Upper lobe of left lung (tissue), 6 donors: ENCODE measurements at regions not wholly inside any gene's neighbourhood (a gene's known extent, or its start where the extent isn't known, plus 50 kb on each side); places are given as distances from the start of the nearest gene placed in this dataset.

Experiments
- ATAC-seq, 2 donors: fragments of 200-7000 bp; cut with Tn5 transposase; one replicate each; pipeline ENCODE4 v1.9.1; 2022; ENCODE audit warnings: mild to moderate bottlenecking in 2 of 2, moderate library complexity in 2 of 2; ENCODE audit not compliant: low FRiP score in 2 of 2
- DNase-seq, 2 donors: peaks; one replicate each; pipeline ENCODE4 v3.0.0-alpha.2; 2019 to 2020
- H3K27ac ChIP-seq, 4 donors: fragments of 200-600 bp; sonication (generic); one replicate each; pipeline ENCODE4 v1.5.1; 2016 to 2019
- H3K27me3 ChIP-seq, 4 donors: fragments of 200-600 bp; sonication (generic); one replicate each; pipeline ENCODE4 v1.5.1; 2017 to 2019
- H3K36me3 ChIP-seq, 4 donors: fragments of 200-600 bp; sonication (generic); one replicate each; pipeline ENCODE4 v1.5.1; 2016 to 2019
- H3K4me1 ChIP-seq, 4 donors: fragments of 200-600 bp; sonication (generic); one replicate each; pipeline ENCODE4 v1.5.1; 2018 to 2019
- H3K4me3 ChIP-seq, 4 donors: fragments of 200-600 bp; sonication (generic); one replicate each; pipeline ENCODE4 v1.5.1; 2017 to 2019; ENCODE audit warnings: mild to moderate bottlenecking in 2 of 4, moderate library complexity in 1 of 4
- H3K9me3 ChIP-seq, 4 donors: fragments of 200-600 bp; sonication (generic); one replicate each; pipeline ENCODE4 v1.5.1; 2018 to 2019
- CTCF ChIP-seq, 6 experiments: fragments of 450-650 bp in 4 of 6; fragments of 200-600 bp in 2 of 6; sonication (generic) in 2 of 6; IDR thresholded peaks; one replicate each; pipeline ENCODE4 v1.5.1; 2016 to 2019; ENCODE audit warnings: antibody characterized with exemption in 6 of 6
- EP300 ChIP-seq, 4 donors: sonication (generic); formaldehyde crosslinking; IDR thresholded peaks; one replicate each; pipeline ENCODE4 v1.5.1; 2017; ENCODE audit warnings: antibody characterized with exemption in 4 of 4, control low read depth in 2 of 4
- POLR2A ChIP-seq, 4 donors: fragments of 450-650 bp; IDR thresholded peaks; one replicate each; pipeline ENCODE4 v1.5.1; 2016 to 2017; ENCODE audit warnings: antibody characterized with exemption in 4 of 4, mild to moderate bottlenecking in 2 of 4
- POLR2AphosphoS5 ChIP-seq, 2 donors: sonication (generic); formaldehyde crosslinking; IDR thresholded peaks; one replicate each; pipeline ENCODE4 v1.5.1; 2017; ENCODE audit warnings: antibody characterized with exemption in 2 of 2
- WGBS, 2 donors: methylation state at CpG; one replicate each; pipeline ENCODE4 v1.1.5; 2017 to 2018; 5-methylcytosine and 5-hydroxymethylcytosine counted together
- donor health status: DM: no; HTN: no; CAD: no; lungs with moderate emphysema.
- donor health status: DM: no; HTN: yes; CAD: no; lungs with severe emphysema.

- no peak for DNase-seq
- TF ChIP-seq CTCF (IDR thresholded peaks at IDR 0.05) = no peak
- TF ChIP-seq POLR2A (IDR thresholded peaks at IDR 0.05) = no peak
- no peak for TF ChIP-seq EP300 (IDR thresholded peaks at IDR 0.05)
- TF ChIP-seq POLR2AphosphoS5 (IDR thresholded peaks at IDR 0.05) = no peak
- H3K27me3 ChIP-seq = no peaks in the 10 kb centered on the region
- no peak overlapping the region for H3K27ac ChIP-seq
- WGBS, 2 donors = 90 to 92% methylated on average over 2 of the region's 2 CpGs
- ATAC-seq = no peak
- no peaks in the 10 kb centered on the region for H3K4me1 ChIP-seq
- no peak overlapping the region for H3K4me3 ChIP-seq
- no peaks in the 10 kb centered on the region for H3K9me3 ChIP-seq
- no peaks in the 10 kb centered on the region for H3K36me3 ChIP-seq
These were observed 1273.8 kb upstream of the ADGRB3 start for GRCh38 chr6:67361264-67361663.

GRCh38 chr6:67358241-67358640 is 1276.8 kb upstream of the ADGRB3 start:
- no peaks in the 10 kb centered on the region for H3K27me3 ChIP-seq
- no peaks in the 10 kb centered on the region for H3K9me3 ChIP-seq
- 87 to 88% methylated on average over 3 of the region's 3 CpGs for WGBS, 2 donors
- H3K36me3 ChIP-seq = no peaks in the 10 kb centered on the region
- no peak for TF ChIP-seq EP300 (IDR thresholded peaks at IDR 0.05)
- no peak for TF ChIP-seq CTCF (IDR thresholded peaks at IDR 0.05)
- TF ChIP-seq POLR2A (IDR thresholded peaks at IDR 0.05) = no peak
- no peak for TF ChIP-seq POLR2AphosphoS5 (IDR thresholded peaks at IDR 0.05)
- no peak overlapping the region for H3K27ac ChIP-seq
- no peaks in the 10 kb centered on the region for H3K4me1 ChIP-seq
- ATAC-seq = no peak
- no peak overlapping the region for H3K4me3 ChIP-seq
- no peak for DNase-seq

- no peak for ATAC-seq
- H3K27ac ChIP-seq = no peak overlapping the region
- no peak for TF ChIP-seq POLR2AphosphoS5 (IDR thresholded peaks at IDR 0.05)
- no peak for TF ChIP-seq EP300 (IDR thresholded peaks at IDR 0.05)
- TF ChIP-seq CTCF (IDR thresholded peaks at IDR 0.05) = no peak
- TF ChIP-seq POLR2A (IDR thresholded peaks at IDR 0.05) = no peak
- no peak overlapping the region for H3K4me3 ChIP-seq
- no peaks in the 10 kb centered on the region for H3K4me1 ChIP-seq
- H3K36me3 ChIP-seq = no peaks in the 10 kb centered on the region
- 42 to 61% methylated on average over 3 of the region's 3 CpGs for WGBS, 2 donors
- no peaks in the 10 kb centered on the region for H3K9me3 ChIP-seq
- no peak for DNase-seq
- H3K27me3 ChIP-seq = no peaks in the 10 kb centered on the region
These were observed 1281.2 kb upstream of the ADGRB3 start for GRCh38 chr6:67353861-67354260.

GRCh38 chr6:67352717-67353116 is 1282.4 kb upstream of the ADGRB3 start:
- ATAC-seq = no peak
- Histone ChIP-seq H3K27ac (no peak overlapping the region), H3K27me3 (no peaks in the 10 kb centered on the region), H3K9me3 (no peaks in the 10 kb centered on the region), H3K36me3 (no peaks in the 10 kb centered on the region), H3K4me1 (no peaks in the 10 kb centered on the region), H3K4me3 (no peak overlapping the region)
- TF ChIP-seq CTCF (IDR thresholded peaks at IDR 0.05) = no peak
- no peak for TF ChIP-seq EP300 (IDR thresholded peaks at IDR 0.05)
- no peak for TF ChIP-seq POLR2AphosphoS5 (IDR thresholded peaks at IDR 0.05)
- no peak for TF ChIP-seq POLR2A (IDR thresholded peaks at IDR 0.05)
- no peak for DNase-seq
- 78 to 87% methylated on average over 10 of the region's 10 CpGs for WGBS, 2 donors

- H3K36me3 ChIP-seq = no peaks in the 10 kb centered on the region
- no peak for ATAC-seq
These were observed 1284.4 kb upstream of the ADGRB3 start for GRCh38 chr6:67350729-67351128.

More at GRCh38 chr6:67350729-67351128, 1284.4 kb upstream of the ADGRB3 start:
- no peaks in the 10 kb centered on the region for H3K27me3 ChIP-seq
- H3K4me1 ChIP-seq = no peaks in the 10 kb centered on the region
- H3K4me3 ChIP-seq = no peak overlapping the region
- 88 to 90% methylated on average over 4 of the region's 4 CpGs for WGBS, 2 donors
- no peak overlapping the region for H3K27ac ChIP-seq
- TF ChIP-seq POLR2AphosphoS5 (IDR thresholded peaks at IDR 0.05) = no peak
- no peak for TF ChIP-seq POLR2A (IDR thresholded peaks at IDR 0.05)
- no peak for TF ChIP-seq EP300 (IDR thresholded peaks at IDR 0.05)
- TF ChIP-seq CTCF (IDR thresholded peaks at IDR 0.05) = no peak
- H3K9me3 ChIP-seq = no peaks in the 10 kb centered on the region
- DNase-seq = no peak
